PC-3 (cell line): ENCODE measurements at regions not wholly inside any gene's neighbourhood (a gene's known extent, or its start where the extent isn't known, plus 50 kb on each side); places are given as distances from the start of the nearest gene placed in this dataset.

Source experiments
- ATAC-seq: fragments of 200-7000 bp; cut with Tn5 transposase; 2 replicates; pipeline ENCODE4 v1.9.1; 2020; ENCODE audit warnings: mild to moderate bottlenecking, moderate library complexity
- BruUV-seq: library from RNA; stranded (reverse); fragments of 400-500 nt; replicated peaks from 2 replicates; lab custom pipeline; 2021; lab: Mats Ljungman, UMichigan
- CTCF ChIA-PET: fragments of 300-600 bp; sonication (Branson Sonifier 250); formaldehyde crosslinking; loops from one replicate; lab custom pipeline; 2022; ENCODE audit warnings: antibody characterized with exemption; lab: Charles Lee
- POLR2A ChIA-PET: fragments of 300-600 bp; sonication (Branson Sonifier 250); formaldehyde crosslinking; loops from one replicate; lab custom pipeline; 2022; ENCODE audit warnings: antibody characterized with exemption; ENCODE audit not compliant: unreplicated experiment; lab: Charles Lee
- DNase-seq: peaks from one replicate; pipeline ENCODE4 v3.0.0-alpha.2; 2015
- H2AFZ ChIP-seq: fragments of 300-600 bp; sonication (generic); 2 replicates; pipeline ENCODE4 v1.6.0; 2016; ENCODE audit warnings: antibody characterized with exemption, low read length
- H3F3A ChIP-seq: fragments of 300-600 bp; sonication (generic); one replicate; pipeline ENCODE4 v1.6.0; 2017; ENCODE audit warnings: antibody characterized with exemption, low read length, control low read depth, mild to moderate bottlenecking; ENCODE audit not compliant: unreplicated experiment
- H3K27ac ChIP-seq: fragments of 300-600 bp; sonication (generic); 2 replicates; pipeline ENCODE4 v1.5.1; 2016; ENCODE audit warnings: mild to moderate bottlenecking, low read length
- H3K27me3 ChIP-seq: fragments of 300-600 bp; sonication (generic); 2 replicates; pipeline ENCODE4 v1.6.1; 2016; ENCODE audit warnings: low read length, mixed read lengths
- H3K36me3 ChIP-seq: fragments of 300-600 bp; sonication (generic); 2 replicates; pipeline ENCODE4 v1.6.1; 2016; ENCODE audit warnings: low read depth, mixed run types, low read length, mixed read lengths
- H3K4me1 ChIP-seq: fragments of 300-600 bp; sonication (generic); 2 replicates; pipeline ENCODE4 v1.5.1; 2016; ENCODE audit warnings: low read length; ENCODE audit not compliant: insufficient read depth
- H3K4me2 ChIP-seq: fragments of 300-600 bp; sonication (generic); 2 replicates; pipeline ENCODE4 v1.6.0; 2016; ENCODE audit warnings: low read length
- H3K4me3 ChIP-seq: fragments of 300-600 bp; sonication (generic); 2 replicates; pipeline ENCODE4 v1.5.1; 2016; ENCODE audit warnings: mild to moderate bottlenecking, low read length, mixed read lengths
- H3K79me2 ChIP-seq: fragments of 300-600 bp; sonication (generic); 2 replicates; pipeline ENCODE4 v1.6.1; 2017; ENCODE audit warnings: low read length, mixed read lengths
- H3K9ac ChIP-seq: fragments of 300-600 bp; sonication (generic); 2 replicates; pipeline ENCODE4 v1.6.0; 2016; ENCODE audit warnings: mild to moderate bottlenecking, low read length
- H3K9me2 ChIP-seq: fragments of 300-600 bp; sonication (generic); replicated peaks from 2 replicates; pipeline ENCODE4 v1.6.1; 2016; ENCODE audit warnings: mixed run types, low read length, mixed read lengths
- H3K9me3 ChIP-seq: fragments of 300-600 bp; sonication (generic); 2 replicates; pipeline ENCODE4 v1.6.1; 2016; ENCODE audit warnings: low read length, mixed read lengths
- H4K20me1 ChIP-seq: fragments of 300-600 bp; sonication (generic); 2 replicates; pipeline ENCODE4 v1.6.1; 2016; ENCODE audit warnings: low read length, mixed read lengths
- CTCF ChIP-seq: fragments of 300-600 bp; sonication (generic); conservative IDR thresholded peaks from 2 replicates; pipeline ENCODE4 v1.5.1; 2017; ENCODE audit warnings: antibody characterized with exemption, low read depth, mild to moderate bottlenecking, low read length
- EZH2 ChIP-seq: fragments of 300-600 bp; sonication (generic); IDR thresholded peaks from one replicate; pipeline ENCODE4 v1.6.1; 2017; ENCODE audit warnings: antibody characterized with exemption, mild to moderate bottlenecking, low read length; ENCODE audit not compliant: unreplicated experiment
- EZH2phosphoT487 ChIP-seq: fragments of 300-600 bp; sonication (generic); IDR thresholded peaks from 2 replicates; pipeline ENCODE4 v1.6.1; 2018; ENCODE audit warnings: mild to moderate bottlenecking, antibody characterized with exemption, low read length, borderline replicate concordance
- intact Hi-C: fragments of 100-400 bp; cut with micrococcal nuclease; formaldehyde crosslinking; loops from 2 replicates; pipeline ENCODE4 v1.9.0; 2023

- no TSS peak for BruUV-seq
- Histone ChIP-seq H3K9ac (no peak overlapping the region), H3K4me1 (0 out of 2 replicates have a peak, but pooled peaks cover 5% of the 10 kb centered on the region), H3K79me2 (no peaks in the 10 kb centered on the region), H4K20me1 (no peaks in the 10 kb centered on the region), H2AFZ (no peak overlapping the region), H3K4me3 (no peak overlapping the region), H3K27me3 (no peaks in the 10 kb centered on the region), H3F3A (no peaks in the 10 kb centered on the region), H3K36me3 (no peaks in the 10 kb centered on the region), H3K9me2 (no peaks in the 10 kb centered on the region), H3K9me3 (no peaks in the 10 kb centered on the region), H3K27ac (no peak overlapping the region), H3K4me2 (no peak overlapping the region)
- DNase-seq, result no peak
- TF ChIP-seq EZH2 (no peak), EZH2phosphoT487 (no peak), CTCF (no peak)
- POLR2A ChIA-PET, result no interaction called here
- CTCF ChIA-PET, result no interaction called here
- ATAC-seq, result no peak
- intact Hi-C loops, result no loop called here
These were observed 174.9 kb upstream of the KCNJ16 start for GRCh38 chr17:69900101-69900500.

- no TSS peak for BruUV-seq
- Histone ChIP-seq H3K4me2 (no peak overlapping the region), H3K9me3 (no peaks in the 10 kb centered on the region), H4K20me1 (no peaks in the 10 kb centered on the region), H3K79me2 (no peaks in the 10 kb centered on the region), H3F3A (no peaks in the 10 kb centered on the region), H3K4me3 (no peak overlapping the region), H3K27ac (no peak overlapping the region), H3K9ac (no peak overlapping the region), H2AFZ (peak overlapping the region; percentile 7; the same call in 1 of the 2 replicates), H3K36me3 (no peaks in the 10 kb centered on the region), H3K9me2 (no peaks in the 10 kb centered on the region), H3K4me1 (0 out of 2 replicates have a peak, but pooled peaks cover 5% of the 10 kb centered on the region), H3K27me3 (no peaks in the 10 kb centered on the region)
- CTCF ChIA-PET, result no interaction called here
- intact Hi-C loops, result no loop called here
- TF ChIP-seq EZH2phosphoT487 (no peak), CTCF (no peak), EZH2 (no peak)
- ATAC-seq (no peak), DNase-seq (no peak)
- POLR2A ChIA-PET, result no interaction called here
These were observed 174.2 kb upstream of the KCNJ16 start for GRCh38 chr17:69900829-69901228.

- POLR2A ChIA-PET, result interaction anchor here (0.7 kb wide), 1 partner anchor 20 kb away, joined by 5 read pairs; no protein-coding TSS in a partner anchor
These were observed 168.7 kb upstream of the KCNJ16 start for GRCh38 chr17:69906306-69906705.

More at GRCh38 chr17:69906306-69906705, 168.7 kb upstream of the KCNJ16 start:
- Histone ChIP-seq H3K9me2 (no peaks in the 10 kb centered on the region), H4K20me1 (no peaks in the 10 kb centered on the region), H3K4me2 (no peak overlapping the region), H3K79me2 (no peaks in the 10 kb centered on the region), H3F3A (no peaks in the 10 kb centered on the region), H3K4me3 (no peak overlapping the region), H2AFZ (no peak overlapping the region), H3K36me3 (no peaks in the 10 kb centered on the region), H3K27me3 (no peaks in the 10 kb centered on the region), H3K27ac (no peak overlapping the region), H3K9me3 (no peaks in the 10 kb centered on the region), H3K4me1 (no peaks in the 10 kb centered on the region), H3K9ac (no peak overlapping the region)
- DNase-seq, result no peak
- CTCF ChIA-PET, result no interaction called here
- no TSS peak for BruUV-seq
- TF ChIP-seq EZH2phosphoT487, result no peak
- TF ChIP-seq CTCF, result no peak
- no peak for TF ChIP-seq EZH2
- ATAC-seq, result no peak
- intact Hi-C loops, result no loop called here
